ENCODE measurements at regions not wholly inside any gene's neighbourhood (a gene's known extent, or its start where the extent isn't known, plus 50 kb on each side); places are given as distances from the start of the nearest gene placed in this dataset.

DNA sequence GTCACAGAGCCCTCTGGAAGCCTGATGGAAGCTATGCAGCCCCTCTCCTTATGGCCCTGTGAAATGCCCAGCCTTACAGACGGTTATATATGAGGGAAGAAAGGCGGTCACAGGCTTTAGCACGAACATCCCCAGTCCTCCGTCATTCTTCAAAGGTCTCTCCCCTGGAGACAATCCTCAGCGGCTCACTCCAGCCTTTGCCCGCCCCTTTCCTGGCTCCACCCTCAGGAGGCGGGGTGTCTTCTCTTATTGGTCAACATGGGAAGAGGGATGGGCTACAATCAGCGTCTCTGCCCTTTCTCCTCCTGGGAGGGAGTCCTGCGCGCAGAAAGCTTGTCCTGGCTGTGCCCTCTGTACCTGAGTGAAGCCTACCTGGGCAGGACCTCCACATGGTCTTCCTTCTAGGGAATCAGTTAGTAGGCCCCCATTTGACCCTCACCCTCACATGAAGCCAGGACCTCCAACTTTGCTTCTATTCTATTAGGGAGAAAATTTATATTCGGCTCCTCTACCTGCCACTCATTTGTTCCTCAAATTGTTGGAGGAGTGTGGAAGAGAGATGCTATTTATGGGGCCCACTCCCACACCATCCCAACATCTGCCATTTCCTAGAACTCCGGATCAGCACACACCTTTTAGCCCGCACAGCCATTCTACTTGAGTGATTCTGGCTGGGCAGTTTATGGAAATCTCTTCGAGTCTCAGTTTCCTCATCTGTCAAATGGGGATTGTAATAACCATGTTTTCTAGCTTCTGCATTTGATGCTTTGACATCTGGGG, 112.9 kb upstream of the SLC6A11 start:
- H3K27me3 ChIP-seq = peaks cover 28 to 75% (median 51%) of the 10 kb centered on the region in 3 donors
- 32 to 35% methylated on average over 14 of the region's 14 CpGs for WGBS, 2 donors
- no peaks in the 10 kb centered on the region for H3K36me3 ChIP-seq
- peaks cover 0 to 11% (median 9%) of the 10 kb centered on the region in 4 donors for H3K4me1 ChIP-seq
- DNase-seq = no peak
- H3K4me3 ChIP-seq = no peak overlapping the region
- H3K27ac ChIP-seq = no peak overlapping the region
- no peaks in the 10 kb centered on the region for H3K9me3 ChIP-seq
- TF ChIP-seq EP300 (IDR thresholded peaks at IDR 0.05) (no peak), POLR2A (IDR thresholded peaks at IDR 0.05) (no peak), POLR2AphosphoS5 (IDR thresholded peaks at IDR 0.05) (no peak)
- TF ChIP-seq, protein P1, sequence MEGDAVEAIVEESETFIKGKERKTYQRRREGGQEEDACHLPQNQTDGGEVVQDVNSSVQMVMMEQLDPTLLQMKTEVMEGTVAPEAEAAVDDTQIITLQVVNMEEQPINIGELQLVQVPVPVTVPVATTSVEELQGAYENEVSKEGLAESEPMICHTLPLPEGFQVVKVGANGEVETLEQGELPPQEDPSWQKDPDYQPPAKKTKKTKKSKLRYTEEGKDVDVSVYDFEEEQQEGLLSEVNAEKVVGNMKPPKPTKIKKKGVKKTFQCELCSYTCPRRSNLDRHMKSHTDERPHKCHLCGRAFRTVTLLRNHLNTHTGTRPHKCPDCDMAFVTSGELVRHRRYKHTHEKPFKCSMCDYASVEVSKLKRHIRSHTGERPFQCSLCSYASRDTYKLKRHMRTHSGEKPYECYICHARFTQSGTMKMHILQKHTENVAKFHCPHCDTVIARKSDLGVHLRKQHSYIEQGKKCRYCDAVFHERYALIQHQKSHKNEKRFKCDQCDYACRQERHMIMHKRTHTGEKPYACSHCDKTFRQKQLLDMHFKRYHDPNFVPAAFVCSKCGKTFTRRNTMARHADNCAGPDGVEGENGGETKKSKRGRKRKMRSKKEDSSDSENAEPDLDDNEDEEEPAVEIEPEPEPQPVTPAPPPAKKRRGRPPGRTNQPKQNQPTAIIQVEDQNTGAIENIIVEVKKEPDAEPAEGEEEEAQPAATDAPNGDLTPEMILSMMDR (IDR thresholded peaks at IDR 0.05) = no peak
- intact Hi-C loops (cut with DNase I) = no loop called here

DNA sequence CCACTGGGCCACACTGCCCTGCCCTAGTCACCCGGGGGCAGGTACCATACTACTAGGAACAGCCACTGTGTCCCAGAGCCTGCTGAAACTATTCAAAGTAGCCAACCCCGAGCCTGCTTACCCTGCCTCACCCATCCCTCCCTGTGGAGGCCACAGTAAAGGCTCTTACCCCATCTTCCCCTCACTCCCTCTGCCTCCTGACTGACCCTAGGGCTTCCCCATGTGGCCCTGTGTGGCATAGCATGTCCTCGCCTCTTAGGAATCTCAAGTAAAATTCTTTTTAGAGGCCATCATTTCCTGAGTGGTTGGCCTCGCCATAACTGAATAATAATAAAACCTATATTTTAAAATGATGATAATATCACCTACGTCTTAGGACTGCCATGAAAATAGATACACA, 112.2 kb upstream of the SLC6A11 start:
- TF ChIP-seq POLR2A (IDR thresholded peaks at IDR 0.05) (no peak), EP300 (IDR thresholded peaks at IDR 0.05) (no peak), POLR2AphosphoS5 (IDR thresholded peaks at IDR 0.05) (no peak)
- TF ChIP-seq, protein P1 (IDR thresholded peaks at IDR 0.05) = no peak
- DNase-seq = no peak
- Histone ChIP-seq H3K27me3 (peaks cover 28 to 79% (median 57%) of the 10 kb centered on the region in 3 donors), H3K9me3 (no peaks in the 10 kb centered on the region), H3K4me1 (peaks cover 0 to 13% (median 9%) of the 10 kb centered on the region in 4 donors), H3K27ac (no peak overlapping the region), H3K4me3 (no peak overlapping the region), H3K36me3 (no peaks in the 10 kb centered on the region)
- WGBS, 2 donors = 47 to 57% methylated on average over 5 of the region's 5 CpGs
- intact Hi-C loops (cut with DNase I) = no loop called here

- TF ChIP-seq POLR2A (IDR thresholded peaks at IDR 0.05) (no peak), EP300 (IDR thresholded peaks at IDR 0.05) (no peak), POLR2AphosphoS5 (IDR thresholded peaks at IDR 0.05) (no peak)
- TF ChIP-seq, protein P1 (IDR thresholded peaks at IDR 0.05) = no peak
- Histone ChIP-seq H3K27ac (no peak overlapping the region), H3K9me3 (no peaks in the 10 kb centered on the region), H3K27me3 (peaks cover 28 to 89% (median 57%) of the 10 kb centered on the region in 3 donors), H3K4me1 (peaks cover 0 to 13% (median 9%) of the 10 kb centered on the region in 4 donors), H3K36me3 (no peaks in the 10 kb centered on the region), H3K4me3 (no peak overlapping the region)
- 31 to 37% methylated on average over 5 of the region's 5 CpGs for WGBS, 2 donors
- intact Hi-C loops (cut with DNase I) = no loop called here
- no peak for DNase-seq
These were observed 109.8 kb upstream of the SLC6A11 start for GRCh38 chr3:10706156-10706739.

GRCh38 chr3:10706740-10707399, 109.2 kb upstream of the SLC6A11 start:
- peaks cover 0 to 13% (median 9%) of the 10 kb centered on the region in 4 donors for H3K4me1 ChIP-seq
- 41 to 42% methylated on average over 11 of the region's 11 CpGs for WGBS, 2 donors
- no peak overlapping the region for H3K4me3 ChIP-seq
- no peaks in the 10 kb centered on the region for H3K9me3 ChIP-seq
- TF ChIP-seq POLR2AphosphoS5 (IDR thresholded peaks at IDR 0.05) (no peak), EP300 (IDR thresholded peaks at IDR 0.05) (no peak), POLR2A (IDR thresholded peaks at IDR 0.05) (no peak)
- TF ChIP-seq, protein P1 (IDR thresholded peaks at IDR 0.05) = no peak
- intact Hi-C loops (cut with DNase I) = no loop called here
- no peaks in the 10 kb centered on the region for H3K36me3 ChIP-seq
- no peak for DNase-seq
- H3K27me3 ChIP-seq = peaks cover 28 to 85% (median 57%) of the 10 kb centered on the region in 3 donors
- H3K27ac ChIP-seq = no peak overlapping the region
